Neural progenitor cell (in vitro differentiated cells): ENCODE measurements at regions not wholly inside any gene's neighbourhood (a gene's known extent, or its start where the extent isn't known, plus 50 kb on each side); places are given as distances from the start of the nearest gene placed in this dataset.

Experiments
- EZH2phosphoT487 ChIP-seq: fragments of 200-600 bp; sonication (generic); IDR thresholded peaks from 2 replicates; pipeline ENCODE4 v1.6.1; 2017; ENCODE audit warnings: antibody characterized with exemption
- TF ChIP-seq, protein P1 (sequence below): fragments of 200-600 bp; sonication (generic); IDR thresholded peaks from 2 replicates; pipeline ENCODE4 v1.5.1; 2017; ENCODE audit warnings: antibody characterized with exemption, mild to moderate bottlenecking

- TF ChIP-seq, protein P1, sequence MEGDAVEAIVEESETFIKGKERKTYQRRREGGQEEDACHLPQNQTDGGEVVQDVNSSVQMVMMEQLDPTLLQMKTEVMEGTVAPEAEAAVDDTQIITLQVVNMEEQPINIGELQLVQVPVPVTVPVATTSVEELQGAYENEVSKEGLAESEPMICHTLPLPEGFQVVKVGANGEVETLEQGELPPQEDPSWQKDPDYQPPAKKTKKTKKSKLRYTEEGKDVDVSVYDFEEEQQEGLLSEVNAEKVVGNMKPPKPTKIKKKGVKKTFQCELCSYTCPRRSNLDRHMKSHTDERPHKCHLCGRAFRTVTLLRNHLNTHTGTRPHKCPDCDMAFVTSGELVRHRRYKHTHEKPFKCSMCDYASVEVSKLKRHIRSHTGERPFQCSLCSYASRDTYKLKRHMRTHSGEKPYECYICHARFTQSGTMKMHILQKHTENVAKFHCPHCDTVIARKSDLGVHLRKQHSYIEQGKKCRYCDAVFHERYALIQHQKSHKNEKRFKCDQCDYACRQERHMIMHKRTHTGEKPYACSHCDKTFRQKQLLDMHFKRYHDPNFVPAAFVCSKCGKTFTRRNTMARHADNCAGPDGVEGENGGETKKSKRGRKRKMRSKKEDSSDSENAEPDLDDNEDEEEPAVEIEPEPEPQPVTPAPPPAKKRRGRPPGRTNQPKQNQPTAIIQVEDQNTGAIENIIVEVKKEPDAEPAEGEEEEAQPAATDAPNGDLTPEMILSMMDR = no peak
- TF ChIP-seq EZH2phosphoT487 = no peak
Measured at GRCh38 chr2:167764772-167765341, 482.5 kb downstream of the STK39 start.
